ENCODE measurements at regions not wholly inside any gene's neighbourhood (a gene's known extent, or its start where the extent isn't known, plus 50 kb on each side); places are given as distances from the start of the nearest gene placed in this dataset.

GRCh38 chr17:13067629-13068303 lies 49.9 kb upstream of the ELAC2 start:
- H3K9me3 ChIP-seq (ENCODE audit: control insufficient read depth, low read length), result no peaks in the 10 kb centered on the region
- H3K27me3 ChIP-seq (ENCODE audit: control insufficient read depth in 1 of 2, insufficient read depth in 2 of 2, low read length in 1 of 2), result peaks cover 0 to 2% of the 10 kb centered on the region in 2 donors
- no peak overlapping the region for H3K4me3 ChIP-seq (ENCODE audit: low read length in 2 of 2)
- WGBS, 2 donors, result 70 to 75% methylated on average over 8 of the region's 8 CpGs
- DNase-seq (no peak), ATAC-seq (ENCODE audit: low FRiP score) (no peak)
- no peaks in the 10 kb centered on the region for H3K4me1 ChIP-seq (ENCODE audit: control insufficient read depth in 1 of 2, insufficient read depth in 2 of 2, low read length in 2 of 2)
- intact Hi-C loops (cut with DNase I), result no loop called here
- H3K36me3 ChIP-seq (ENCODE audit: control insufficient read depth in 1 of 2, insufficient read depth in 2 of 2, low read length in 1 of 2), result no peaks in the 10 kb centered on the region
- no peak overlapping the region for H3K27ac ChIP-seq (ENCODE audit: low read depth in 1 of 2, low read length in 2 of 2)

Data from aorta (tissue), 5 donors.